ENCODE measurements at regions not wholly inside any gene's neighbourhood (a gene's known extent, or its start where the extent isn't known, plus 50 kb on each side); places are given as distances from the start of the nearest gene placed in this dataset.
"Not testable (repeated sequence)": the region's sequence is repeated elsewhere in the genome, so short reads cannot be mapped to it uniquely, and the experiment has no call there.

DNA sequence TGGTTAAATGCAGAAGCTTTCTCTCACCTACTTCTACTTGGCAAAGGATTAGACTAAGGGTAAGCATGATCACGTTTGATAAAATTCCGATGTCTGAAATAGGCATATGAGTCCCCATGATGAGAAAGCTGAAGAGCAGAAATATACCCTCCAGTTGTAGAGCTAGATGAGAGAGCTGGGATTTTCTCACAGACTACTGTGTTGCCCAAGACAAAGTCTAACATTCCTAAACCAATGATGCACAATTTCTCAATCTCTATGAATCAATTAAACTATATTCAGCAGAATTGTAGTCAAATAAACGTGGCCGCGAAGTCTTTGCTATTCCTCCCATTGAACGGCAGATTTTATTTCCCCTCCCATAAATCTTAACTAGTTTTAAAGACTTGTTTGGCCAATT lies 699.2 kb downstream of the KCNT2 start:
- no peak for DNase-seq

- DNase-seq = no peak
These were observed 700.1 kb downstream of the KCNT2 start for GRCh38 chr1:195908121-195908520.

DNA sequence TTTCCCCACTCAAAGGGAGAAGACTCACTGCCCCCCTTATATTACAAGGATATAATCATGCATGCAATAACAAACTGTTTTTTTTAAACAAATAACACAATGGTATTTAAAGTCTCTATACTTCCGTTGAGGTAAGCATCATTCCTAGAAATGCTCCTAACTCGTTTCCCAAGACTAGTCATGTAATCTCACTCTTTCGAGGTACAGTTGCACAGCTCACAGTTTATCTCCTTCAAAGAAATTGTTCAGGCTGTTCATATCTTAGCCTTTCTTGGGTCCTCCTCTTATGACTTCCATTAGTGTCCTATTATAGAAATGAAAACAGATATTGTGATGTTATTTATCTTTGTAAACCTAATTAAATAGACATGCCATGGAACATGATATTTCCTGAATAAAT lies 705.0 kb downstream of the KCNT2 start:
- DNase-seq = no peak

DNA sequence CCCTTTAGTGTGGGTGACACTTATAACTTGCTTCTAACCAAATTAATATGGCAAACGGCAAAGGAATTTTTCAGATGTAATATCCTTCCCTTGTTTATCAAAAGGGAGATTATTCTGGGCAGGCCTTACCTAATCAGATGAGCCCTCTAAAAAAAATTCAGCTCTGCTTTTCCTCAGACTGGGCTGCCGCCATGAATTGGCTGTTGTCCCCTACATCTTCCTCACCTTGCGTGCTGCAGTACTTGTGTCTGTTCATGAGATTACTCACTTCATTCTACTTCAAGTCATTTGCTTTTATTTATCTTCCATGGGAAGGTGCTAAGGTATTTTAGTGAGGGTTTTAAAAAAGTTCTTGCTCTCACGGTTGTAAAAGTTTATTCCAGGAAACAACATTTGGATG lies 705.5 kb downstream of the KCNT2 start:
- no peak for DNase-seq

- no peak for DNase-seq
These were observed 708.4 kb downstream of the KCNT2 start for GRCh38 chr1:195899762-195900352.

- DNase-seq = no peak
These were observed 709.3 kb downstream of the KCNT2 start for GRCh38 chr1:195898924-195899323.

DNA sequence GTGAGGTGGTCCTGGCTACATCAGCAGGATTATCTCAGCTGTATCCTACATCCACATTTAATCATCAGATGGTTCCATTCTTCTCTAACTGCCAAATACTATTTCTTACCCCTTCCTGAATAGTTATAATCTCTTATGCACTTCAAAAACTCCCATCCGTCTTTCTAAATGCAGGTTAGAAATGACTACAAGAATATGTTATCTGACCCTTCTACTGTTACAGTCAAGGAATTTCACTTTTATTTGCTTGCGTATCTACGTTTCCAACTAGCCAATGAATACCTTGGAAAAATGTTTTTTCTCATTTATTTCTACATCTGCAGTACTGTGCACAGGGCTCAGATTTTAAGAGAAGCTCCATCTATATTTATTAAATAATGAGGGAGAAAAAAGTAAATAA lies 709.9 kb downstream of the KCNT2 start:
- DNase-seq = no peak

GRCh38 chr1:195897076-195897475 lies 711.2 kb downstream of the KCNT2 start:
- DNase-seq = no peak

DNA sequence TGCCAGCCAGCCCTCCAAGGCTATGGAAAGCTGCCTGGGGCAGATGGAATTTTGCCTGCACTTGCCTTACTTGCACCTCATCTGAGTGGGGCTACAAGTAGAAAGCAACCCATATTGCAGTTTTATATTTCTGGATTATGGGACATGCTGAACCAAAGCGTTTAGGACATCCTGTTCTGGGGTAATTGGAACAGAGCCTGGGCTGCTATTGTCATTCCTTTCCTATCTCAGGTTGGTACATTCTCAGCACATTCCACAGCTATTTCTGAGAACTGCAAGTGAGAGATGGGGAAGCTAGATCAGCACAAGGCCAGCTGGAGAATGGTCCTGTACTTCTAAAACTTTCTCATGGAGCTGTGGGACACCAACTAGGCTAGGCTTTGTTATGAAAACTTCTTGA lies 713.8 kb downstream of the KCNT2 start:
- no peak for DNase-seq

- no peak for DNase-seq
These were observed 722.2 kb downstream of the KCNT2 start for GRCh38 chr1:195886000-195886399.

GRCh38 chr1:195878478-195878877 lies 729.8 kb downstream of the KCNT2 start:
- no peak for DNase-seq

DNA sequence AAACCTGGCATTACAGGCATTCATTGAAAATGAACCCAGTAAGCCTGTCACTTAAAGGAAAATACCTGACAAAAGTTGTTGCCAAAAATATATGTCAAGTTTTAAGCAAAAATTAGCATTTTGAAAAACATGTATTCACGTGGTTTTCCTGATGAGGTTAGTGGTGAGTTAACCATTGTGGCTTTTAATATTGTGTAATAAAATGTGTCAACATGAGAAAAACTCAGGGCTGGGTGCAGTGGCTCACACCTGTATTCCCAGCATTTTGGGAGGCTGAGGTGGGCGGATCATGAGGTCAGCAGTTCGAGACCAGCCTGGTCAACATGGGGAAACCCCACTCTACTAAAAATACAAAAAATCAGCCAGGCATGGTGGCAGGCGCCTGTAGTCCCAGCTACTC lies 731.4 kb downstream of the KCNT2 start:
- no peak for DNase-seq

DNA sequence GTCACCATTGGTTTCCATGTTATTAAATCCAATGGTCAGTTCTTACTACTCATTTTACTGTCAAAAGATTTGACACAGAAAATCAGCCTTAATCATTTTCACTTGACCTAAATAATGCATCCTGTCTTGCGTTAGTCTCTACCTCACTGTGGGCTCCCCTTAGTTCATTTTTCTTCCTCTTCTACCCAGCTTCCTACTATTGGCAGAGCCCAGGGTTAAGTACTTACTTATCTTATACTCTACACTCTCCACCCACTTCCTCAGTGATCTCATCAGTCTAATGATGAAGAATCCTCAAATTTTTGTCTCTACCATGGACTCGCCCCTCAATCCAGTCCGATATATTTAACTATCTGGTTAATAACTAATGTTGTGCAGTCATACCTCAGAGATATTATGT lies 735.9 kb downstream of the KCNT2 start:
- DNase-seq = no peak

GRCh38 chr1:195867638-195868037 lies 740.6 kb downstream of the KCNT2 start:
- no peak for DNase-seq

GRCh38 chr1:195866781-195867222 lies 741.4 kb downstream of the KCNT2 start:
- DNase-seq = no peak

GRCh38 chr1:195866091-195866780 lies 742.0 kb downstream of the KCNT2 start:
- DNase-seq = no peak

GRCh38 chr1:195851804-195852203 lies 756.4 kb downstream of the KCNT2 start:
- DNase-seq = no peak

- no peak for DNase-seq
These were observed 757.1 kb downstream of the KCNT2 start for GRCh38 chr1:195851016-195851601.

DNA sequence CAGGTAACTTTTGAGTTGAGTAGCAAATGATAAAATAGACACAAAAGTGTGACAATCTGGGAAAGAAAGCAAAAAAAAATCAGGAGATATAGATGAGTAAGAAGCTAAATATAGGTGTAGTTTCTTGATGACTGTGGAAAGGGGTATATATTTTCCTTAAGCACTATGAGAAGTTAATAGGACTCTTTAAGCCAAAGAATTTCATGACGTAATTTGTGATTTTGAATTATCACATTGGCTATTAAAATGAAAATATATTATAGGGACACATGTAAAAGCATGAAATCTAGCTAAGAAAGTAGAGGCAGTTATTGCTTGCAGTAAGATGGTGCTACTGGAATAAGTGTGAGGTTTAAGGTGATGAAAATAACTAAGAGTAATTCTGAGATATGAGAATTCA lies 759.1 kb downstream of the KCNT2 start:
- no peak for DNase-seq

DNA sequence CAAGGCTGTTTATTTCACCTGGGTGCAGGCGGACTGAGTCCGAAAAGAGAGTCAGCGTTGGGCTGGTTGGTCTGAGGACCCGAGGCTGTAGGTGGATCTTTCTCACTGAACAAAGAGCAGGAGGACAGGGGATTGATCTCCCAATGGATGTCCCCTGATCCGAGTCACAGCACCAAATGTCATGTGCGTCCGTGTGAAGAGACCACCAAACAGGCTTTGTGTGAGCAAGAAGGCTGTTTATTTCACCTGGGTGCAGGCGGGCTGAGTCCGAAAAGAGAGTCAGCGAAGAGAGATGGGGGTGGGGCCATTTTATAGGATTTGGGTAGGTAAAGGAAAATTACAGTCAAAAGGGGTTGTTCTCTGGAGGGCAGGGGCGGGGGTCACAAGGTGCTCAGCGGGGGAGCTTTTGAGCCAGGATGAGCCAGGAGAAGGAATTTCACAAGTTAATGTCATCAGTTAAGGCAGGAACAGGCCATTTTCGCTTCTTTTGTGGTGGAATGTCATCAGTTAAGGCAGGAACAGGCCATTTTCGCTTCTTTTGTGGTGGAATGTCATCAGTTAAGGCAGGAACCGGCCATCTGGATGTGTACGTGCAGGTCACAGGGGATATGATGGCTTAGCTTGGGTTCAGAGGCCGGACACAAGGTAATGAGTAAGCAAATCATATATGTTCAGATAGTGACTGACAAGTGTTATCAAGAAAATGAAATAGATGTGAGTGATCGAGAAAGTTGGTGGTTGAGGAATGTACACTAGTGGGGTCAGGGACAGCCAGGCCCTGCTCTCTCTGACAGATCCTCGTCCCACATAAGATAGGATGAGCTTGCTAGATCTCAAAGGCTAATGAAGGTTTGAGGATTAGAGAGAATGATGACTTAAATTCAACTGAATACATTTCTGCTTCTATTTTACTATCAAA lies 760.0 kb downstream of the KCNT2 start:
- not testable (repeated sequence) for DNase-seq

DNA sequence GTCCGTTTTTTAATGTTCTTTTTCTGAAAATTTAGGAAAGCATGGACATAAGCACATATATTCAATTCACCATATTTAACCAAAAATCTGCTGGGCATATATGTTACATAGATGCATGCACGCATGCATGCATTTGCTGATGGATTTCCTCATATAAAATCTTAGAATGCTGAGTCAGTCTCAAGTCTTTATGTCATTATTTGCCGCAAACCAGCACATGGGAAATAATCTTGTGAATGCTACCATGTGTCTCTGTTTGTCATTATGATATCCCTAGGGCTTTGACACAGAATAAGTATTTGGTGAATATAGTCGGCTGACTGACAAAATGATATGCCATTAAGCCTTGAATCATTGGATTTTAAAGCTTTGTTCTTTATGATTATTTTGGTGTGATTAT lies 776.5 kb downstream of the KCNT2 start:
- DNase-seq = peak; percentile 21

DNA sequence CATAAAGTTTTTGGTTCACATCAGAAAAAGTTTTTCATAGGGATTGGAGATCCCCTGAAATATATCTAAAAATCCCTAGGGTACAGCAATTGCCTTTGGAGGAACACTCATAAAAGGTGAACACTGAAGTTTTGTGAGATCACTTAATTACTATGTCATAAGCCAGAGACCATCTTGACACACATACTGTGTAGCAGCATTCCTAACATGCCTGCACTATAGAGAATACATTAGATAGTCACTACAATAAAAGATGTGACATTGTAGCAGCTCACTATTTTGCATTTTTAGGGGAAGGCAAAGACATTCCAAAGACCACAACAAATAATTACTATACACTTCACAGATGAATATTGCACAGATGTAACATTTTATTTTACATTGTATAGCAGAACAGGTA lies 779.9 kb downstream of the KCNT2 start:
- DNase-seq = no peak

- DNase-seq = no peak
These were observed 787.3 kb downstream of the KCNT2 start for GRCh38 chr1:195820925-195821324.

DNA sequence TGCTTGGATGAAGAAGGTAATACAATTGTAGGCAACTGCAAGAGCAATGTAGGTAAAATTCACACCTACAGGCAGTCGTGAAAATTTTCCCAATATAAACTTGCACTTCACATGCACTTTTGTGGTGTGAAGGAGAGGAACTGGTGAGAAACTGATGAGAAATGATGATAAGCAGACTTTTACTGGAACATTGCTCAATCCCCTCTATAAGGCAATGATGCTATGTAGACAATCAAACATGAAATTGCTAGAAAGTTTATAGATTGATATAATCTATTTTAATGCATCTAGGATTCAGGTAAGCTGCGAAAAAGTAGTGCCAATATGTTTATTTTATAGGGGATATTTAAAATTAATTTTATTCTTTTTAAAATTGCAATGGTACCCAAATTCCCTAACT lies 802.2 kb downstream of the KCNT2 start:
- DNase-seq = no peak

Data from NCI-H2171 treated with DMSO at 0.1 percent for 48 hours (cell line).